ENCODE measurements at regions not wholly inside any gene's neighbourhood (a gene's known extent, or its start where the extent isn't known, plus 50 kb on each side); places are given as distances from the start of the nearest gene placed in this dataset.
A peak's percentile ranks its signal among the peaks of the same experiment; 100 is the strongest.
"Not testable (repeated sequence)": the region's sequence is repeated elsewhere in the genome, so short reads cannot be mapped to it uniquely, and the experiment has no call there.

- Histone ChIP-seq H3K27me3 (peaks cover 0 to 15% (median 0%) of the 10 kb centered on the region in 3 donors), H3K4me1 (peaks cover 3 to 39% (median 24%) of the 10 kb centered on the region in 4 donors), H3K4me3 (peak overlapping the region; percentile 64 to 98 (median 87)), H3K27ac (peak overlapping the region; percentile 75 to 81 (median 78))
- H3K9me3 ChIP-seq; intact Hi-C loops (cut with DNase I); DNase-seq; H3K36me3 ChIP-seq: not testable (repeated sequence)
- 1% methylated on average over 64 of the region's 64 CpGs for WGBS, 2 donors
Observed at GRCh38 chr17:30709096-30709495, 115.4 kb downstream of the CRLF3 start.

- intact Hi-C loops (cut with DNase I); H3K9me3 ChIP-seq; H3K36me3 ChIP-seq: not testable (repeated sequence)
- Histone ChIP-seq H3K27ac (peak overlapping the region; percentile 75 to 81 (median 78)), H3K27me3 (peaks cover 0 to 19% (median 0%) of the 10 kb centered on the region in 3 donors), H3K4me3 (peak overlapping the region; percentile 42 to 98 (median 78)), H3K4me1 (peaks cover 3 to 39% (median 24%) of the 10 kb centered on the region in 4 donors)
- DNase-seq, result peak; percentile 93
- TF ChIP-seq POLR2AphosphoS5 (IDR thresholded peaks at IDR 0.05), result peak in 3 of 4 donors; percentile 27 to 65 (median 46)
- 0% methylated on average over 75 of the region's 75 CpGs for WGBS, 2 donors
Observed at GRCh38 chr17:30708241-30709078, 116.0 kb downstream of the CRLF3 start.

- Histone ChIP-seq H3K27ac (peak overlapping the region; percentile 75 to 81 (median 78)), H3K4me3 (peak overlapping the region; percentile 42 to 98 (median 78)), H3K27me3 (peaks cover 0 to 25% (median 0%) of the 10 kb centered on the region in 3 donors), H3K4me1 (peaks cover 3 to 39% (median 24%) of the 10 kb centered on the region in 4 donors)
- H3K9me3 ChIP-seq; intact Hi-C loops (cut with DNase I); H3K36me3 ChIP-seq; DNase-seq: not testable (repeated sequence)
- 1 to 2% methylated on average over 18 of the region's 18 CpGs for whole genome bisulfite sequencing, 2 donors
Observed at GRCh38 chr17:30707724-30708240, 116.7 kb downstream of the CRLF3 start.

- H3K27ac ChIP-seq; H3K4me3 ChIP-seq; H3K9me3 ChIP-seq; intact Hi-C loops (cut with DNase I); DNase-seq; H3K36me3 ChIP-seq: not testable (repeated sequence)
- Histone ChIP-seq H3K27me3 (peaks cover 0 to 28% (median 0%) of the 10 kb centered on the region in 3 donors), H3K4me1 (peaks cover 3 to 36% (median 20%) of the 10 kb centered on the region in 4 donors)
- 49 to 52% methylated on average over 11 of the region's 11 CpGs for WGBS, 2 donors
Observed at GRCh38 chr17:30706461-30707335, 117.8 kb downstream of the CRLF3 start.

GRCh38 chr17:30706004-30706403 lies 118.5 kb downstream of the CRLF3 start:
- DNase-seq; H3K4me3 ChIP-seq; H3K36me3 ChIP-seq; H3K9me3 ChIP-seq; H3K27ac ChIP-seq; intact Hi-C loops (cut with DNase I): not testable (repeated sequence)
- Histone ChIP-seq H3K4me1 (peaks cover 3 to 30% (median 16%) of the 10 kb centered on the region in 4 donors), H3K27me3 (peaks cover 0 to 35% (median 0%) of the 10 kb centered on the region in 3 donors)
- WGBS, 2 donors, result 2 to 3% methylated on average over 41 of the region's 41 CpGs

- Histone ChIP-seq H3K9me3 (no peaks in the 10 kb centered on the region), H3K36me3 (no peaks in the 10 kb centered on the region), H3K4me3 (no peak overlapping the region), H3K27ac (no peak overlapping the region), H3K4me1 (peaks cover 0 to 13% (median 9%) of the 10 kb centered on the region in 4 donors), H3K27me3 (peaks cover 0 to 36% (median 0%) of the 10 kb centered on the region in 3 donors)
- TF ChIP-seq CTCF (IDR thresholded peaks at IDR 0.05) (no peak), POLR2AphosphoS5 (IDR thresholded peaks at IDR 0.05) (no peak), POLR2A (IDR thresholded peaks at IDR 0.05) (no peak), EP300 (IDR thresholded peaks at IDR 0.05) (no peak)
- 63 to 65% methylated on average over 7 of the region's 7 CpGs for WGBS, 2 donors
- intact Hi-C loops (cut with DNase I), result no loop called here
- DNase-seq, result no peak
Observed at GRCh38 chr17:30701498-30701989, 122.9 kb downstream of the CRLF3 start.

GRCh38 chr17:30700833-30701232 lies 123.7 kb downstream of the CRLF3 start:
- WGBS, 2 donors, result 27 to 63% methylated on average over 9 of the region's 11 CpGs
- H3K27me3 ChIP-seq, result peaks cover 0 to 32% (median 0%) of the 10 kb centered on the region in 3 donors

More at GRCh38 chr17:30700833-30701232, 123.7 kb downstream of the CRLF3 start:
- H3K4me3 ChIP-seq; intact Hi-C loops (cut with DNase I); H3K9me3 ChIP-seq; H3K27ac ChIP-seq; DNase-seq; H3K36me3 ChIP-seq; H3K4me1 ChIP-seq: not testable (repeated sequence)
